Endometrial microvascular endothelial cells (primary cell): ENCODE measurements at regions not wholly inside any gene's neighbourhood (a gene's known extent, or its start where the extent isn't known, plus 50 kb on each side); places are given as distances from the start of the nearest gene placed in this dataset.

Experiments
- in situ Hi-C: cut with HindIII; loops from 2 replicates; pipeline ENCODE4 v1.10.0; 2017; ENCODE audit warnings: low sequenced_read_pairs, low pct_unique_long_range_greater_than_20kb; ENCODE audit errors: inconsistent ontology term

DNA sequence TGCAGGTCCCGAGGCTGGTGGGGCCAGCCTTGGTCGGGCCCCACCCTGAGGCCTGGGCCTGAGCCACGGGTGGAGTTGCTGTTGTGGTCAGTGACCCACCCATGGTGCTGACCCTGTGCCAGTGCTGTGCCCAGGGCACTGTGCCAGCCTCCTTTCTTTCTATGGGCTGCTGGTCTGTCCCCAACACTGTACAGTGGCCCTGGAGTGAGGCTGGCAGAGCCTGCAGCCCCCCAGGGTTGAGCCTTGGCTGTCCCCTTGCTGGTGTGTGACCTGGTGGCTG is 1235.7 kb downstream of the BRD1 start:
- in situ Hi-C loops = no loop called here

DNA sequence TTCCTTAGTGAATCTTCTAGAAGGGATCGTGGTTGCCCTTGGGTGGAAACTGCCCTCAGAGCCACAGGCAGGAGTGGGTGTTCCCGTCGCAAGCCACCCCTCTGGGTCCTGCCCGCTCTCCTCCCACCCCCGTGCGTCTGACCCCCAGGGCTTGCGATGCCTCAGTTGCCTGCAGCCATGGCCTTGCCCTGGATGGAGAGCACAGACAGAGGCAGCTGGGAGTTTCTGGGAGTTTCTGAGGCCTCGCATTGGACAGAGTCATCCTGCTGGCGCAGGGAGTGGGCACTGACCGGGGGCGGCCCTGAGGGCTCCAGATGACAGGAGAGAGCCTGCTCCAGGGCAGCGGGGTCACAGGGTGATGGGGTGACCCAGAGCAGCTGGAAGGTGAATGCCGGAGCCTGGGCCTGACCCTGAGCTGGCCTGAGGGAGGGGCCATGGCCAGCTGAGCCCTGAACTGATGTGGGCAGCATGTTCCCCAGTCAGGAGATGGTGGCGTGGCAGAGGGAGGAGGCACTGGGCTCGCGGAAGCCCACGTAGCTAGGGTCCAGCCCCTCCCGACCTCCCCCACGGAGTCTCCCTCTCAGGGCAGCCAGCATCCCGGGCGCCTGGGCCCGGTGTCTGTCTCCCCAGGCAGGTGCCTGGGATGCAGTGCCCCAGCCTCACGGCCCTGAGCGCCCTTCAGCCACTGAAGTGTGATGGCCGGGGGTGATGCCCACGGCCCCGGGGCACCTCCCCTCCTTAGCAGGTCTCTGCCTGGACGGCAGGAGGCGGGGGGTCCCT is 1236.2 kb downstream of the BRD1 start:
- in situ Hi-C loops = no loop called here

DNA sequence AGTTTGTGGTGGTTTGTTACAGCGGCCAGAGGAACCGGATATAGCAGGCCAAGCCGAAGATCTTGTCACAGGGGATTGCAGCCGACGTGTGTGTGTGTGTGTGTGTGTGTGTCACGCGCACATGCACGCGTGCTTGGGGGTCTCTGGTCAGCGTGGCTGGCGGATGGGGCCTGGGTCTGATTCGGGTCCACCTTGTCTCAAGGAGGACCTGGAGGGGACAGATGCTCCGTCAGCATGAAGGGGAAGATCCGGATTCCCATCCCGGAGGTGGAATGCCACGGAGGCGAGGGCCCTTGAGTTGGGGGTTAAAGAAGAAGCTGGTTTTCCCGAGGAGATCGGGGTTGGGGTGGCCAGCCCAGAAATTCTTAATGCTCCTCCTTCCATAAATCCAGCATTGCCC is 1237.8 kb downstream of the BRD1 start:
- in situ Hi-C loops = no loop called here

DNA sequence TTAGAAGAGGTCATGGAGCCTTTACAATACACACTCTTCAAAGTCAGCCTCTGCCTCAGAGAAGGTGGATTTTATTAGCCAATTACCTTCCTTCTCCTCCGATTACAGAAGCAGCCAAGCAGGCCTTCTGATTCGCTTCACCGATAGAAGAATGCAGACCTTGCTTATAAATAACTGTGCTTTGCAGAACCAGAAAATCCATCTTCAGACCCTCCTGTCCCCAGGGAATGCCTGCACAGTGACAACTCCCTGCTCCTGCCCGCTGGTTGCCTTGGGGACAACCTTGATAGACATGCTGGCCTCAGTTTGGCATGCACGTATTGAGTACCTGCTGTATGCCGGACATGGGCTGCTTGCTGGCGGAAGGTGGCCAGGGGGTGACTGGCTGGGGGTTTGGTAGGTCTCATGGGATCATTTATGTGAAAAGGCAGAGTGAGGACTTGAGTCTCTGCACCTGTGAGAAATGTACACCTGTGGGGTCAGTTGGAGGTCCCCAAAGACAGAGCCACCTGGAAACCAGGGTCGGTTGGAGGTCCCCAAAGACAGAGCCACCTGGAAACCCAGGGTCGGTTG is 1238.7 kb downstream of the BRD1 start:
- in situ Hi-C loops = no loop called here

DNA sequence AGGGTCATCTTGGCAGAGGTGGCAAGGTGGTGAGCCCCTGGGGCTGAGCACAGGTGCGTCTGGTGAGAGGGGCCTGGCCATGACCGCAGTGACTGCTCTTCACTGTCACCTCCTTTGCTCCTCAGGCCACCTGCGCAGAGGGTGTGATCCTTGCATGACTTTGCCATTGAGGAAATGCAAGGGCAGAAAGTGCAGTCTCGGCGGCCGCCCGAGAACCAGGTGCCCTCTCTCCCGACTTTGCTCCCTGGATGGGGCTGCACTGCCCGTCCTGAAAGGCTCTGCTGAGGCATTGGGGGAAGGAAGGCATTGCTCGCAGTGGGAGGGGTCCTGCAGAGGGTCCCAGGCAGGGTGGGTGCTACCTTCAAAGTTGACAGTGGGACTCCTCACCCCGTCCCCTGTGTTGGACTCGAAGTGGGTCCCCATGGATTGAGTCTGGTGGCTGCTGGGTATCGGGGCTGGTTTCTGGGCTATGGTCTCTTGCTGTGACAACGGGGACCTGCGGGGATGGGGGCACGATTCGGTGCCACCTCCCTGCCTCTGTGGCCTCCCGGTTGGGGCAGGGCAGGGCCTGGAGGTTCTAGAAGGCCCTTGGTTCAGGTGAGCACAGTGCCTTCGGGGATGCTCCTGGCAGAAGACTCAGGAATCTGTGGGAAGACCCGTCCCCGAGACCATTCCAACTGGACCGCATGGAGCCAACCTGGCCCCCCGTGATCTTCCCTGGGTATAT is 1239.4 kb downstream of the BRD1 start:
- in situ Hi-C loops = no loop called here

DNA sequence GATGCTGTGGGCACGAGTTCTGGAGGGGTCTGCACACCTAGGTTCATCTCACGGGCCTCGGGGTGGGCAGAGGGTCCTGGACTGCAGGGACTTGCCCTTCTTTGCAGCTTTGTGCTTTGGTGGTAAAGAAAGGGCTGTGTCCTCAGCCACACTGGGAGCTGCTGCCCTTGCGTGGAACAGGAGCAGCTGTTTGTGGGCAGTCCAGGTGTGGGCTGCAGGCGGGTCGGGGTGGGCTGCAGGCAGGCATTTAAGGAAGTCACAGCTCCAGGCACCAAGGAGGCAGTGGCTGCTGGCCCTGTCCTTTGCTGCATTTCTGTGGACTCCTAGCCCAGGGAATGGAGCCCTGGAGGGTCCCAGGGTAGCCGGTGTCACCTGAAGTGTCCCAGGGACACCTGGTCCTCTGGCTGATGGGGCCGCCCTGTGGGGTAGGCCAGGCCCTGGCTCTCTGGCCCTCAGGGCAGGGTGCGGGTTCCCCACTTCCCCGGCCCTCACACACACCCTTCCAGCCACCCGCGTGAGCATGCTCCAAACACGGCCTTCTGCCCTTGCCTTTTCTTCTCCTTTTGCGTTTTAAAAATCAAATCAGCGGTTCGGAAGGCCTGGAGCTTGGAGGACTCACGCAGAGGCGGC is 1240.3 kb downstream of the BRD1 start:
- in situ Hi-C loops = no loop called here

DNA sequence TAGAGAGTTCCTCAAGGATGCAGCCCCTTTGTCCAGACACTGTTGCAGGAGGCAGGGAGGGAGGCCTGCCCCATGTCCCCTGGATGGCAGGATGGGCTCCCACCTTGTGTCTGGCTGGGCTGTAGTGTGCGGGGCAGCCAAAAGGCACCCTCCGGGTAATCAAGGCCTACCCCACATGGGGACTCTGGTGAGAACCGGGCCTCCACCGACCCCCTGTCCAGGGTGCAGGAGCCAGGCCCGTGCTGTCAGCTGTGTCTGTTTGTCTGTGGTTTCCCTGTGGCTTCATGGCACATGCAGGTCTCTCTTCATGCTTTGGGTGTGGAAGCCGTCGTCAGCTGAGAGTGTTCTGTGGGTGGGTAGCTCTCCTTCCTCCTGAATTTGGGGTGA is 1240.9 kb downstream of the BRD1 start:
- in situ Hi-C loops = no loop called here

DNA sequence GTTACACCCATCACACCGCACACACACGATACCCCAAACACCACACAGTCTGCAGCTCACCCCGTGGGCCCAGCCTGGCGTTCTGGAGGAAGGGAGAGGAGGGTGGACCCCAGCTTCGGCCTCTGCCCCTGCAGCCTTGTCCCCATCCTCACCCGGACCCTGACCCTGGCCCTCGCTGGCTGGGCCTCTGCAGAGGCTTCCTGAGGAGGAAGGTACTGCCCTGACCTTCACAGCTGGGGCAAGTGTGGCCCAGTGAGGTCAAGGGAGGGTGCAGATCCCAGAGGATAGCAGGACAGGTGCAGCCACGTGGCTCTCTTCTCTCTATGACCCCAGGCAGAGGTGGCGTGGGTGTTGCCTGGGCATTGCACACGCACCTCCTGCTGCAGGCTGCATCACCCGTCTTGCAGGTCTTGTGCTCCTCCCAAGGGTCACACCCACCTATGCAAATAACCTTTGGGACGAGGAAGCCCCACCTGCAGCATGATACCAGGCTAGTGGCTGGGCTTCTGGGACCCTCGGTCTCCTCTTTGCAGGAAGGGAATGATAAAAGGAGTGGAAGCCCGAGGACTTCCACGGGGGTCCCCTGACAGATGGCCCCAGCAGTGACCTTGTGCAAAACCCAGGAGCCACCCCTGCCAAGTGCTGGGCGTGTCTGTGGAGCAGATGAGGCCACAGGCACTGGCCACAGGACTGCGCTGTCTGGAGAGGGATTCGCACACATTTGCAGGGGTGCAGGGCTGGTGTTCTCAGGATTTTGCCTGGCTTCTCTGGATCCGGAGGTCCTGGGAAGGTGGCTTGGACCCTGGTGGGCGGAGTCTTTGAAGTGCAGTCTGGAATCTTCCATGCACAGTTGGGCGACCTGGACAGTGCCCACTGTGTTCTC is 1241.5 kb downstream of the BRD1 start:
- in situ Hi-C loops = no loop called here

DNA sequence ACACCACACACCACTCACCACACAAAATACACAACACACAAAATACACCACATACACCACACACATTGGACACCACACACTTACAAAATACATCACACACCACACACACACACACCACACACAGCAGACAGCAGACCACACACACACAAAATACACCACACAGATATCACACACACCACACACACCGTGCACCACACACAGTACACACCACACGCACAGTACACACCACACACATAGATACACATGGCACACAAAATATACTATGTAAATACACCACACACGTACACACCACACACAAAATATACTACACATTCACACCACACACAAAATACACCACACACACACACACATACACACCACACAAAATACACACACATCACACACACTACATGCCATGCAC is 1243.5 kb downstream of the BRD1 start:
- in situ Hi-C loops = no loop called here

DNA sequence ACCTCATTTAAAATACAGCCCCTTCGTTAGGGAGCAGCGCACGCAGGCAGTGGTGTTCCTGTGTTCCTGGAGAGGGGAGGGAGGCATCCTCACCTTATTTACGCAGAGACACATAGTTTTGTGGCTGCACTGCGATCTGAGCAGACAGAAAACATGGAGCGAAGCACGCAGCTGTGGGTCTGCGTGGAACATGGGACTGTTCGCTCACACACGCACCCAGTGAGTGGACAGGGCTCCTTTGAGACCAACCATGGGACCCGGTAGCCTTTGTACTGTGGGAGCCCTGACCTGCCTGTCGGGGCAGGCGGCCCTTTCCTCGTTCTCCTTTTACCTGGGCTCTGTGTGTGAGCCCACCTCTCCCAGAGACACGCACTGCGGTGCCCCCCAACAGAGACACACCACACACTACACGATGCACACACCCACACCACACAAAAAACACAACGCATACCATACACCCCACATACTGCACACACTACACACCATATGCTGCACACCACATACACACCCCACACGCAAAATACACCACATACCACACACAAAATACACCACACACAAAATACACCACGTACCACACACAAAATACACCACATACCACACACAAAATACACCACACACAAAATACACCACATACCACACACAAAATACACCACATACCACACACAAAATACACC is 1245.7 kb downstream of the BRD1 start:
- in situ Hi-C loops = no loop called here

DNA sequence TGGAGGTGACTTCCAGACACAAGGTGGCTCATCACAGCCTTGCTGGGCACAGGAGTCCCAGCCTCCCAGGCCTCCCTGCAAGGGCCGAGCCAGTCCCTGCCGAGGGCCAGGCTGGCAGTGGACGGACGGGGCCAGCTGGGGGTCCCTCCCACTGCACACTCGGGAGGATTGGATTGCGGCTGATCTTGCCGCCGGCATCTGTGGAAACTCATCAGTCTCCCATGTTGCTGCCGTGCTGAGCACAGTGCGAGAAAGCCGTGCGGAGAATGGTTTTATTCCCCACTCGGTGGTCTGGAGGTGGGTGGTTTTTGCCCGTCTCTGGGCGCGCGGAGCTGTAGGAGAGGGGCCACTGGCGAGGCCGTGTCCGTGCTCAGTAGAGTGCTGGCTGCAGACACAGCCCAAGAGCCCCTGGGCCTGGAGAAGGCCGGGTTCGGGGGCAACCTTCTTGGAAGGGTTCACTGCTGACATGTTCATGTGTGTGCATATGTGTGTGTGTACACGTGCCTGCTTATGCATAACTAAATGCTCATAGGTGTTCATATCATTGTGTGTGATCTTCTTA is 1246.4 kb downstream of the BRD1 start:
- in situ Hi-C loops = no loop called here

DNA sequence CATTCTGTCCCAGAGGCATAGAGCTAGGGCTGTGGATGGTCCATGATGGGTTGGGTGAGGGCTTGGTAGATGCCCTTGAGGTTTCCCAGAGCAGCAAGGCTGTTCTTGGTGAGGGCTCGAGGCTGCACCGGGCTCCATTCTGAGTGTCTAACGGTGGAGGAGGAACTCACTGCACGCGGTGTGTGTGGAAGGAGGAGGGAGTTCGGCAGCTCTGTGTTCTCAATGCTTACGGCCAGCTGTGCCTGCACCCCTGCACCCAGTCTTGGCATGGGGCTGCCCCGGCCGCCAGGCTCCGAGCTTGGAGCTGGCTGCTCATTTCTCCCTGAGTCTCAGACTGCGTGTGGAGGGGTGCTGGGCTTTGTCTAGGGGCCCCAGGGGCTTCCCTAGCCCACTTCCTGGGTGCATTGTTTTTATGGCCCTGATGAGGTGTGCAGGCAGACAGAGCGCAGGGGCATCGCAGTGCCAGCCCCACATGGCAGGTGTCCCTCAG is 1247.1 kb downstream of the BRD1 start:
- in situ Hi-C loops = no loop called here

DNA sequence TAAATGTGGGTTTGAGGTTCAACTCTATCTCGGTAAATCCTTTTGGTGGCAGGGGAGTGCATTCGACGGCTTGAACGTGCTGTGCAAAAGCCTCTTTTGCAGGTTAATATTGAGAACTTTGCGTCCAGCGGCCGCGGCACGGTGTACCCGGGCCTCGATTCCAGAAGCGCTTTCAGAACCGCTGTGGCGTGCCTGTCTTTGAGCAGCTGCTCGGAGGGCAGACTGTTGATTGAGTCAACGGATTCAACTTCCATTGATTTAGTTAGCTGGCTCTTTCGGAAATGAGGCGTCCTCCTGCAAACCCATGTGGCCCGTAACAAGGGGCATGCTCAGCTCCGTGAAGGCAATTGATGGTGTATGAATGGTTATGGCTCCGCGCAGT is 1247.8 kb downstream of the BRD1 start:
- in situ Hi-C loops = no loop called here

DNA sequence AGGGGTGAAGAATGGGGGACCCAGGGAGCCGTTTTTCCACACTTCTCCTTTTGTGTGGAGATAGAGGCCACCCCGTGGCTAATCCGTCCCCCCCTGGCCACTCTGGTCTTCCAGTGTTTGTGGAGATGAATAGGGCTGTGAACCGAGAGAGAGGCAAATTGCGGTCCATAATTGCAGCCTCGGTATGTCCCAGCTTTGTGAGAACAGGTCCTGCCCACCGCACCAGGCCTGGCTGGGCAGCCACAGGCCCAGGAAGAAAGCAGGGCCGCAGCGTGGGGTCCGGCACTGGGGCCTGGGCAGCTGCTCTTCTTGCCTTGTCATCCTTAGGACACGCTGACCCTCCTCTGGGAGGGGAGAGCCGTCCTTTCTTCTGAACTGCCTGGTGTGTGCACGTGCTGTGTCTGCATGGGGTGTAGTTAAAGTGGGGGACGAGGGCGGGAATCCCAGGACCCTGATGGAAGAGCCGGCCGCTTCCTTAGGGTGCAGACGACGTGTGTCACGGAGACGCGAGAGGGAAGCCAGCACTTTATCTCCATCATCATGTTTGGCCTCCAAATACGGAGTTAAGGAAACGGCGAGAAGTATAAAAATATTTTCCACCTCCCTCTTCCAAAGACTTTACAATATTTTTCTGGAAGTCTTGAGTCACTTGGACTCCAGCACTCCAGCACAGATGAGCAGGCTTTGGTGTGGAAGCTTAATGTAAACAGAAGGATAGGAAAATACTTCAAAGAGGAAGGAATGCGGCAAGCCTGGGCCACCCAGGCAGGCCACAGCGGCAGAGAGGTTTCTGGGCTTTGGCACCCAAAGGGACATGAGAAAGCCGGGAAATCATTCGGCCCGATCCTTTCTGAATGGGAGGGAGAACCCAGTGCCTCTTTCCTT is 1248.4 kb downstream of the BRD1 start:
- in situ Hi-C loops = no loop called here

DNA sequence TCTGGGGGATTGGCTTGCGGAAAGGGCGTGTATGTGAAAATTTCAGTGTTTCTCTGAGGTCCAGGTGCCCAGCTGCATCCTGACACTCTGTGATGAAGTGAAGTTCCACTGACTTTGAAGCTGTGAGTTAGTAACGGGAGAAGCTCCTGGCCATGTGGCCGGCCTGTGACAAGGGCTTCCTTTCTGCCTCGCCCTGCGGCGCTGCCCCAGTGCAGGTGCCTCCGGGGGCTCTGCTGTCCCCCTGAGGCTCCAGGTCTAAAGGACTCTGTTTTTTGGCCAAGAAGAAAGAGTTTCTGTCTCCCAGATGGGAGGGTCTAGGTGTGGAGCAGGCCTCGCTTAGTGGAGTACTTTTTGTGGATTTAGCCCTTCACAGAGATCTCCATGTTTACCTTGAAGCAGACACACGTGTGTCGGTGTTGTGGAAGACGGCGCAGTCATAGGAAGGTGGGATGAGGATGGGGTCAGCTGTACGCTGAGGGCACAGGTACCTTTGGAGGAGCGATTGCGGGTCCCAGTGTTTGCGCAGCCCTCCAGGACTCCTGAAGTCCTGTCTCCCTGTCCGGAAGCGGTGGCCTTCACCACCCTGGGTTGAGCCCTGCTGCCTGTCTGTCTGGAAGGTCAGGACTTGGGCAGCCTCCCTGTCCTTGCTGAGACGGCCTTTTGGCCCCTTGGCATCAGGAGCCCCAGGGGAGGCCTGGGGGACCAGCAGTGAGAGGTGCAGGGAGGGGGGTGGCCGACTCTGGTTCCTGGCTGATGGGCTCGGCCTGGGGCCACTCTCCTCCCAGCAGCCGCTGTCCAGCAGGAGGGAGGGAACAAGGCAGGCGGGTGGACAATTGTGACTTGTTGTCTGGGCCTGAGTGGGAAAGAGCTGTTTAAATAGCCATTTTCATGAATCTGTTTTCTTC is 1249.3 kb downstream of the BRD1 start:
- in situ Hi-C loops = no loop called here

DNA sequence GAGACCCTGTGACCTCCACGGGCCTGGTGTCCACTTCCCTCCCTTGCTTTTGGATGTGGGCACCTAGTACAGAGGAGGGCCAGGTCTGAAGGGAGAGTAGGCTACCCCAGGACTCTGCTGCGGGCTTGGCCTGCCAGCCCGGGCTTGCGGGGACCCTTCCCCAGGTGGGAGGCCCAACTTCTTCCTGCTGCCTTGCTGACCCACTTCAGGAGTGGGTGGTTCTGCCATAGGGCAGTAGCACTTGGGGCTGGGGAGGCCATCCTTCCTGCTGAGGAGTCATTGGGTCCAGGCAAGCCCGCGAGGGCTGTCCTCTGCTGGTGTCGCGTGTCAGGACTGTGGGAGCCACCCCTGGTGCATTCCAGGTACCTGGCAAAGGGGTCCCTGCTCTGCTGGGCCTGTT is 1250.0 kb downstream of the BRD1 start:
- in situ Hi-C loops = no loop called here
